ENCODE measurements at regions not wholly inside any gene's neighbourhood (a gene's known extent, or its start where the extent isn't known, plus 50 kb on each side); places are given as distances from the start of the nearest gene placed in this dataset.

DNA sequence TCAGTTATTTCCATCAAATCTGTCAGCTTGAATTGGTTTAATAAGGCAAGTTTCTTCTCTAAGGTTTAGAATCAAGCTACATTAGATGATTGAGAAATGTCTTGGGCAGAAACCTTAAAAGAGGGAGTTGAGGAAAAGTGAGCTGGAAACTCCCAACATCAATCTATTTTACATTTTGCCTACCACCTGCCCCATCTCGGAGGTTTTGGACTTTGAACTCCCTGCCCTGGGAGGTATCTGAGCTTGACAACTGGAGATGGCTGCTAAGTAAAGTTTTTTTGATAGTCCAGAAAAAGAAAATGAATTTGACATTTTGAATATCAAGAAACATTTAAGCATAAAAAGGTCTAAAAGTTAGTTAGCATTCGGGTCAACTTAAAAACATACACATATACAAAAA, 234.2 kb downstream of the NFKBIZ start:
- in situ Hi-C loops (cut with HindIII; ENCODE audit: low sequenced_read_pairs) = no loop called here
- no peak for TF ChIP-seq CTCF (IDR thresholded peaks at IDR 0.05; ENCODE audit: low read depth, low read length, missing control alignments)
- no peak overlapping the region for H3K4me3 ChIP-seq (ENCODE audit: low read depth, low read length)
- no peak for DNase-seq (ENCODE audit: low read depth)

DNA sequence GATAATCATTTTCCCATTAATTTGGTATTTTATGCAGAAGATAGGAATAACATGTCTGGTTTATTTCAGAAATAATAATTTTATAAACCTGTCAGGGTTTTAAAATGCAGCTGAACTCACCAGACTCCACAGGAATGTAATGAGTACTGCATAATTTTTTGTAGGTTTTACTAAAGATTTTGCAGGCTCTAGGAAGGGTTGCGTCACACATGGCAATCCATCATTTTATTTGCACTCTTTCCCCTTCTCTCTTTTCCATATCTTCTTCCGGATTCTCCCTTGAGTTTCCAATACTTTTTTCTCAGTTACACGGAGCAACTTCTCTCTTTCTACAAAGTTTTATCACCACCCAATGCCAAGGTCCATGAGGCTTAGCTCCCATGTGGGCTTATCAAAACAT, 234.7 kb downstream of the NFKBIZ start:
- no peak overlapping the region for H3K4me3 ChIP-seq (ENCODE audit: low read depth, low read length)

DNA sequence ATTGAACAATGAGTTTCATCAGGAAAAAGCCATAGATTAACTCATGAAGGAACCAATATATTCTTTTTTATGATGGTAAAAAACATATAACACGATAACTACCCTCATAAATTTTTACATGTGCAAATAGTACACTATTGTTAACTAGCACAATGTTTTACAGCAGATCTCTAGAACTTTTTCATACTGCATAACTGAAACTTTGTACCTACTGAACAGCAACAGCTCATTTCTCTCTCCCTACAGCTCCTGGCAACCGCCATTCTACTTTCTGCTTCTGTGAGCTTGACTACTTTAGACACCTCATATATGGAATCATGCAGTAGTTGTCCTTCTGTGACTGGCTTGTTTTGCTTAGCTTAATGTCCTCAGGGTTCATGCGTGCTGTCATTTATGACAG, 235.4 kb downstream of the NFKBIZ start:
- in situ Hi-C loops (cut with HindIII; ENCODE audit: low sequenced_read_pairs) = no loop called here
- DNase-seq (ENCODE audit: low read depth) = no peak
- TF ChIP-seq CTCF (IDR thresholded peaks at IDR 0.05; ENCODE audit: low read depth, low read length, missing control alignments) = no peak
- H3K4me3 ChIP-seq (ENCODE audit: low read depth, low read length) = no peak overlapping the region

More for the DNA sequence above, 234.7 kb downstream of the NFKBIZ start:
- DNase-seq (ENCODE audit: low read depth) = no peak
- in situ Hi-C loops (cut with HindIII; ENCODE audit: low sequenced_read_pairs) = no loop called here
- no peak for TF ChIP-seq CTCF (IDR thresholded peaks at IDR 0.05; ENCODE audit: low read depth, low read length, missing control alignments)

DNA sequence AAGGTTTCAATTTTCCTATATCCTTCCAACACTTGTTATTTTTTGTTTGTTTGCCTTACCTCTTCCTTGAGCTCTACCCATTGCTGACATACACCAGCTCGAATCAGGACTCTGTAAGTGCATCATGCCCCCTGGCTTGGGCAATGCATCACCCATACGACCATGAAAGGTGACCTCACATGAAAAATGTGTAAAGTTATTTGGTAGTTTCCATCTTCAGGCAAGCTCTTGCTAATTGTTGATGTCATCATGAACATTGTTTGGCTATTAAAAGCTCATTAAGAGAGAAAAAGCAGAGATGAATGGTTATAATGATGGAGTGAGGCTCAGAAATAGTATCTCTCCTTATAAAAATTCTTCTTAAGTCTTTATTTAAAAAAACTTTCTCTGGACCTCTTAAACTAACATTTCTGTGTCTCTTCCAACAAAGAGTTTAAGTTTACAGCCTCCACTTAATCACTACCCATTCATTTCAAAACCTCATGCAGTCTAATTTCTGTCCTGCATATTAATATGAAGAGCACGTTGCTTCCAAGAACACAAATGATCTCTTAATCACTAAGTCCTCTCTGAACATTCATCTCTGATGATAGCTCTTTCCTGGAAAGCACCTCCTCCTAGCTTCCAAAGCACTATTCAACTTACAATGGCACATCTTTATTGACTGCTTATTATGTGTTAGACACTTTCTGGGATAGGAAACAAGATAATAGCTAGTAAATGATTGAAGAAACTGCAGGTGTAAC, 236.3 kb downstream of the NFKBIZ start:
- no peak for TF ChIP-seq CTCF (IDR thresholded peaks at IDR 0.05; ENCODE audit: low read depth, low read length, missing control alignments)
- no peak overlapping the region for H3K4me3 ChIP-seq (ENCODE audit: low read depth, low read length)
- no peak for DNase-seq (ENCODE audit: low read depth)
- in situ Hi-C loops (cut with HindIII; ENCODE audit: low sequenced_read_pairs) = no loop called here

DNA sequence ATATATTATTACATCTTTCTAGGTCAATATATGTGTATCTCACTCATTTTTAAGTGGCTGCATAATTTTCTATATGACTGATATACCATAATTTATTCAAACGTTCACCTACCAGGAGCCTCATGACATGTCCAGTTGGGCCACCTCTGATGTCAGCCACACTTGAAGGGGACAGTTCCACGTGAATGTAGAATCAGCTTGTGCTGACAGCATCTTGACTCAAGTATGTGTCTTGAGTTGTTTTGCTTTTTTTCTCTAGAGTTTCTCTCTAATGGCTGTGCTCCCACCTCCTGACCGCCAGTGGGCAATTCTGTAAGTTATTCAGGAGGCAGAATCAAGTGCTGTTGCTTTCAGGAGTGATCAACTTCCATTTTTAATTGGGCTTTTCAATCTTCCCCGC, 237.9 kb downstream of the NFKBIZ start:
- H3K4me3 ChIP-seq (ENCODE audit: low read depth, low read length) = no peak overlapping the region
- TF ChIP-seq CTCF (IDR thresholded peaks at IDR 0.05; ENCODE audit: low read depth, low read length, missing control alignments) = no peak
- no peak for DNase-seq (ENCODE audit: low read depth)
- in situ Hi-C loops (cut with HindIII; ENCODE audit: low sequenced_read_pairs) = no loop called here

DNA sequence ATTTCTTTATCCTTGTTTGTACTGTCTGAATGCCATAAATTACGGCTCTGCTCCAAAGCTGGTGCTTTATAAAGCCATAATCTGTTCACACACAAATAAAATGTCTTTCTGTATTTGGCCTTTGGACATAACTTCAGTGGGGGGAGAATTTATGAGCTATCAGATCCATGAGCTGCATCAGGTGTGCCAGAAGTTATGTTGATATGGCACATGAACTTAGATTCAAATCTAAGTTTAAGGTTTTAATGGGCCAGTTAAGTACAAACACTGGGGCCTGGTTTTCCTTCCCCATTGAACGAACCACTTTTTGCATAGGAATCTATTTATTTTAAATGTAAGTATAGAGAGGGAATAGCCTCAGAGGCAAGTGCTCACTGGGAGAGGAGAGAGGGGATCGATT, 239.9 kb downstream of the NFKBIZ start:
- H3K4me3 ChIP-seq (ENCODE audit: low read depth, low read length) = no peak overlapping the region
- no peak for TF ChIP-seq CTCF (IDR thresholded peaks at IDR 0.05; ENCODE audit: low read depth, low read length, missing control alignments)
- in situ Hi-C loops (cut with HindIII; ENCODE audit: low sequenced_read_pairs) = no loop called here
- no peak for DNase-seq (ENCODE audit: low read depth)

Measured in astrocyte of the cerebellum (primary cell).